AG10803 (cell line): ENCODE measurements at regions not wholly inside any gene's neighbourhood (a gene's known extent, or its start where the extent isn't known, plus 50 kb on each side); places are given as distances from the start of the nearest gene placed in this dataset.

Source experiments
- DNase-seq: peaks from one replicate; pipeline ENCODE4 v3.0.0; 2010; ENCODE audit warnings: low read depth
- H3K4me3 ChIP-seq: 2 replicates; pipeline ENCODE4 v1.5.1; 2011; ENCODE audit warnings: mild to moderate bottlenecking, low read length, control low read depth
- TF ChIP-seq, protein P1 (sequence below): conservative IDR thresholded peaks from 2 replicates; pipeline ENCODE4 v1.5.1; 2011; ENCODE audit warnings: mild to moderate bottlenecking, low read length, control low read depth, inconsistent platforms

DNA sequence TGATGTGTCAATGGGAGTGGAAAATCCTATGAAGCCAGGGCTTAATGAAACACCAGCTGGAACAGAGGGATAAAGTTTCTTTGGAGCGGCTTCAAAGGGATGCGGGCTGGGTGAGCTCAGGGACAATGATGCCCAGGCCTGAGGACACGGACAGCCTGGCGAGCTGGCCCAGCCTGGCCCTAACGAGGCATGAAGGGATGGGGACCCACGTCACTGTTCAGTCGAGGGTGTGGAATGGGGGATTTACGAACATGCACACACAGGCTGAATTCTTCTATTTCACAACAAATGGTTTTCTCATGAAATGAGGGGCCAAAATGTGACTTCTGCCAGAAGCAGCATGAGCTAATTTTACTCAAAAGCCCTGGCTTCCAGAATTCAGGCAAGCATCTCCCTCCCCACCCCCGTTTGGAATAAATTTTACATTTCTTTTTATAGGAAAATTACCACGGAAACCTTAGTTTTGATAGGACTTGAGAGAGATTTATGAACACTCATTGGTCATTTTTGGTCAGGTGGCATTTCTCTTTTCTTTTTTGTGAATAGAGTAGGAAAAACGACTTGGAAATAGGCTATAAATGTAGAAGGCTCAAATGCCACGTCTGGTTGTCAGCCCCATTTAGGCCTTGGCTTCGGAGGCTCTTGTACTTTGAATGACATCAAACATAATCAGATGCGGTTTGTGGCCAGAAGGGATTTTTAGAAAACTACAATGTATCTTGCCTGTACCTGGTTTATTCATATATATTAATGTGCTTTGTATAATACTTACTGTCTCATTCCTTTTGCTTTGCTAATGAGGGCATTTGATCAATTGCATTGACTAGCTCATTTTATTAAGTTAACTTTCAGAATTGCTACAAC, 893.8 kb upstream of the CELF4 start:
- TF ChIP-seq, protein P1, sequence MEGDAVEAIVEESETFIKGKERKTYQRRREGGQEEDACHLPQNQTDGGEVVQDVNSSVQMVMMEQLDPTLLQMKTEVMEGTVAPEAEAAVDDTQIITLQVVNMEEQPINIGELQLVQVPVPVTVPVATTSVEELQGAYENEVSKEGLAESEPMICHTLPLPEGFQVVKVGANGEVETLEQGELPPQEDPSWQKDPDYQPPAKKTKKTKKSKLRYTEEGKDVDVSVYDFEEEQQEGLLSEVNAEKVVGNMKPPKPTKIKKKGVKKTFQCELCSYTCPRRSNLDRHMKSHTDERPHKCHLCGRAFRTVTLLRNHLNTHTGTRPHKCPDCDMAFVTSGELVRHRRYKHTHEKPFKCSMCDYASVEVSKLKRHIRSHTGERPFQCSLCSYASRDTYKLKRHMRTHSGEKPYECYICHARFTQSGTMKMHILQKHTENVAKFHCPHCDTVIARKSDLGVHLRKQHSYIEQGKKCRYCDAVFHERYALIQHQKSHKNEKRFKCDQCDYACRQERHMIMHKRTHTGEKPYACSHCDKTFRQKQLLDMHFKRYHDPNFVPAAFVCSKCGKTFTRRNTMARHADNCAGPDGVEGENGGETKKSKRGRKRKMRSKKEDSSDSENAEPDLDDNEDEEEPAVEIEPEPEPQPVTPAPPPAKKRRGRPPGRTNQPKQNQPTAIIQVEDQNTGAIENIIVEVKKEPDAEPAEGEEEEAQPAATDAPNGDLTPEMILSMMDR: no peak
- DNase-seq: no peak
- no peak overlapping the region for H3K4me3 ChIP-seq

- no peak for DNase-seq
- TF ChIP-seq, protein P1: no peak
- H3K4me3 ChIP-seq: no peak overlapping the region
Observed at GRCh38 chr18:38458698-38459097, 893.1 kb upstream of the CELF4 start.

DNA sequence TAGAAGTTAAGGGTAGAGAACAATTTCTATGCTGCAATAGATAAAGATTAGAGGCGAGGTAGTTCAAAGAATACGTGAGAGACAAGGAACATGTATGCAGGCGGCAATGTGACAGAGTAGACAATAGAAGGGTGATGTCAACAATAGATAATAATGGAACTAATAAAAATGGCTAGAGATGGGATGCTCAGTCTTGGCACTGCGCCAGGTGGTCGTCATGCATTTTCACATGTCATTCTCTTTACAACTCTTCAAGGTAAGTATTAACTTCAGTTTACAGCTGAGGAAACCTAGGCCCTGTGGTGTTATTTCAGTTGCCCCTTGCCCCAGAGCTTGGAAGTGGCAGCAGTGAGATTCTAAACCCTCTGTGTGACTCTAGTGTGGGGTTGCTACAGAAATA, 890.7 kb upstream of the CELF4 start:
- no peak for DNase-seq
- TF ChIP-seq, protein P1: no peak

DNA sequence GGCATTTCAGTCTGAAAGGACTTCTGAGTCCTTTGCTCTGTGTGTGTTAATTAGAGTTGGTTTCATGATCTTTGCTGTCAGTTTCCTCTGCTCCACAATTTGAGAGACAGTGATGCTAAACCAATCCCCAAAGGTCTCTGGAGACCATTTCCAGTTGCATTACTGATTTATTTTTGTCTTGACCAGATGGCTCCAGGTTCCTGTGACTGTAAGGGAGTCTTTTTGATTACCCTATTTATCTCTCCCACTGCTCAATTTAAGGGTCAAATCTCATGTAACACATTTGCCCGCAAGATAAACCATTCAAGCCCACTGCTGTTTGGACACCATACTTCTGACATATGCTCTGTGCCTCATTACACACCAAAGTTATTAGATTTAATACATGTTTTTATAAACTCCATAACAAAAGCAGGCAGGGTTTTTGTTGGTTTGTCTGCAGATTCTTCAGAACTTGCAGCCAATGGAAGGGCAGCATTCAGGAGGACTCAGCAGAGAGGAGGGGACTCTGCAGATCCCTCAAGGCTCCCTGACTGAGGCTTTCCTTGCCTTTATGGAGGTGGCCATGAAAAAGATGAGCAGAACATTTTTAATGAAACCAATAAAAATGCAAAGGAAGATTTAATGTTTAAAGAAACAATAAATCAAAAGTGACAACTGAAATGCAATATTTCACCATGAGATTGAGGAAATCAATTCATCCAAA, 889.3 kb upstream of the CELF4 start:
- TF ChIP-seq, protein P1: no peak
- DNase-seq: no peak
- H3K4me3 ChIP-seq: no peak overlapping the region

More for the DNA sequence above, 890.7 kb upstream of the CELF4 start:
- no peak overlapping the region for H3K4me3 ChIP-seq

GRCh38 chr18:38453880-38454279, 888.3 kb upstream of the CELF4 start:
- TF ChIP-seq, protein P1: no peak
- H3K4me3 ChIP-seq: no peak overlapping the region
- DNase-seq: no peak

GRCh38 chr18:38450876-38451275, 885.3 kb upstream of the CELF4 start:
- no peak for DNase-seq
- TF ChIP-seq, protein P1: no peak
- no peak overlapping the region for H3K4me3 ChIP-seq

DNA sequence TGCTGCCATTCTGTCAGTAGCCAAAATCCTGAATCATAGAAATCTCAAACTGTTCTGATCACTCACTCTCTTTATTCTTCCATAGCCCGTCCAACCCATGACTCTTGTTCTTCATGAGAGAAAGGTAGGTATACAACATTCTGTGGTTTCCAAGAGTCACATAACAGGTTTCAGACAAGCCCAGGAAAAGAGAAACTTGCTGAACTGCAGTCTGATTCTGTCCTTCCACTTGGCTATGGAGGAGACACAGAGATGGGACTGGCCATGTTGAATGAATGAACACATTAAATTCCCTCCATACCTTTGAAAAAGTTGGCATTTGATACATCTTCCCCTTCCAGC, 880.2 kb upstream of the CELF4 start:
- no peak overlapping the region for H3K4me3 ChIP-seq
- DNase-seq: no peak
- TF ChIP-seq, protein P1: no peak
